ENCODE measurements at regions not wholly inside any gene's neighbourhood (a gene's known extent, or its start where the extent isn't known, plus 50 kb on each side); places are given as distances from the start of the nearest gene placed in this dataset.

DNA sequence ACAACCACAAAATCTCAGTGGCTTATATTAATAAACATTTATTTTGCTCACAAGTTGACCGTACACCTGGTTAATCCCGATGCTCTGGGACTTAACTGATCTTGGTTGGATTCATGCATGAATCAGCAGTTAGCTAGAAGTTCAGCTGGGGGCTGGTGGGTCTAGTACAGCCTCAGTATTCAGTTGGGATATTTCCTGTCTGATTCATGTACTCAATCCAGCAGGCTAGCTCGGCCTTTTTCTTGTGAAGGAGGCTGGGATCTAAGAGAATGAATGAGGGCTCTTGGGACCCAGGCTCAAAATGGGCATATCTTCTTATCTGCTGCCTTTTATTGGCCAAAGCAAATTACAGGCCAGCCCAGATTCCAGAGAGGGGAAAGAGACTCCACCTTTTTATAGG lies 178.8 kb downstream of the KCTD12 start:
- no peaks in the 10 kb centered on the region for H3K36me3 Mint-ChIP-seq (ENCODE audit: low read depth)
- no peak overlapping the region for H3K4me3 Mint-ChIP-seq
- no peaks in the 10 kb centered on the region for H3K9me3 Mint-ChIP-seq
- H3K27me3 Mint-ChIP-seq: no peaks in the 10 kb centered on the region
- POLR2A ChIA-PET: interaction anchor here (1.5 kb wide), 1 partner anchor 179 kb away, joined by 3 read pairs; the partner anchor contains the start of gene KCTD12
- TF ChIP-seq, protein P1, sequence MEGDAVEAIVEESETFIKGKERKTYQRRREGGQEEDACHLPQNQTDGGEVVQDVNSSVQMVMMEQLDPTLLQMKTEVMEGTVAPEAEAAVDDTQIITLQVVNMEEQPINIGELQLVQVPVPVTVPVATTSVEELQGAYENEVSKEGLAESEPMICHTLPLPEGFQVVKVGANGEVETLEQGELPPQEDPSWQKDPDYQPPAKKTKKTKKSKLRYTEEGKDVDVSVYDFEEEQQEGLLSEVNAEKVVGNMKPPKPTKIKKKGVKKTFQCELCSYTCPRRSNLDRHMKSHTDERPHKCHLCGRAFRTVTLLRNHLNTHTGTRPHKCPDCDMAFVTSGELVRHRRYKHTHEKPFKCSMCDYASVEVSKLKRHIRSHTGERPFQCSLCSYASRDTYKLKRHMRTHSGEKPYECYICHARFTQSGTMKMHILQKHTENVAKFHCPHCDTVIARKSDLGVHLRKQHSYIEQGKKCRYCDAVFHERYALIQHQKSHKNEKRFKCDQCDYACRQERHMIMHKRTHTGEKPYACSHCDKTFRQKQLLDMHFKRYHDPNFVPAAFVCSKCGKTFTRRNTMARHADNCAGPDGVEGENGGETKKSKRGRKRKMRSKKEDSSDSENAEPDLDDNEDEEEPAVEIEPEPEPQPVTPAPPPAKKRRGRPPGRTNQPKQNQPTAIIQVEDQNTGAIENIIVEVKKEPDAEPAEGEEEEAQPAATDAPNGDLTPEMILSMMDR (IDR thresholded peaks at IDR 0.05): no peak
- DNase-seq (no peak), ATAC-seq (no peak)
- CTCF ChIA-PET: interaction anchor here (1.1 kb wide), 1 partner anchor 197 kb away, joined by 3 read pairs; no protein-coding TSS in a partner anchor
- H3K27ac Mint-ChIP-seq: no peak overlapping the region
- intact Hi-C loops (cut with micrococcal nuclease): no loop called here
- no peaks in the 10 kb centered on the region for H3K4me1 Mint-ChIP-seq (ENCODE audit: low read depth)

DNA sequence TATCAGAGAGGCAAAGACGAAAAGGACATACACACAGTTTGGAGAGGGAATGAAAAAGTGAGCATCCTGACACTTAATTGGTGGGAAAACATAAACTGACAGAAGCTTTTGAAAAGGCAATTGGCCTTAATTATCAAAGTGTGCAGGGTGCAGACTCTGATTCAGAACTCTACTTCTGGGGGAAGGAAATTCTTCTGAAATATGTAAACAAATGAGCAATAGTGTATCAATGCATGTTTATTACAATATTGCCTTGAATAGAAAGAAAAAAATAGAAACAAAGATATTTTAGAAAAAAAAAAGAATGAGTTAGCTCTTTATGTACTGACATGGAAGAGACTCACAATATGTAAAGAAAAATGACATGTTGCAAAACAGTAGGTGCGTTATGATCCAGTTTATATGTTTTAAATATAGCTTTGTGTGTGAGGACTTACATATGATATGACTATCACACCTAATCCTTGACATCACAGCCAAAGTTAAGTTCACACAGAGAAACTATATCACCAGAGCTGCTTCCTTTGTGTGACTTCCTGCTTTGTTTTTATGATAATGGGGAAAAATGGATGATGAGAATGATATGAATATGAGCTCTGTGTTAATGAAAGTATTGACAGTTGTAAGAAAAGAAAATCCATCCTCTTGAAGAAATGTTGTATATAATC lies 182.4 kb downstream of the KCTD12 start:
- POLR2A ChIA-PET: interaction anchor here (0.6 kb wide), 1 partner anchor 18 kb away, joined by 5 read pairs; no protein-coding TSS in a partner anchor

DNA sequence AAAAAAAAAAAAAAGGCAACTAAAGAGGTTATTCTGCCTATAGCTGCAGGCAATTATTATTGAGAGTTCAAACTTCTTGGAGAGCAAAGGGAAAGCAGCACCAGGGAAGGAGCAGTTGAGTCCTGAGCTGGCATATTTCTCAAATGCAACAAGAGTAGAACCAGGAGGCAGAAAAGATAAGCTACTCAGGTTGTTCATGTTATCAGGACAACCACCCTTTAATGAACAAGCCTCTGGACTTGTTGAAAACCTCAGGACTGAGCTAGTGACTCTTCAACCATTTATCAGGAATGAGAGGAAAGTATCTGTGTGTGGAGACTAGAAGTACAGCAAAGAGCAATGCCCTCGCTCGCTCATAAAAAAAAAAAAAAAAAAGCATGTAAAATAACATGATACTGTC lies 183.0 kb downstream of the KCTD12 start:
- ATAC-seq (no peak), DNase-seq (no peak)
- ChIA-PET POLR2A (no interaction called here), CTCF (interaction anchor here (0.6 kb wide), 1 partner anchor 24 kb away, joined by 3 read pairs; no protein-coding TSS in a partner anchor)
- intact Hi-C loops (cut with micrococcal nuclease): no loop called here
- TF ChIP-seq, protein P1 (IDR thresholded peaks at IDR 0.05): no peak
- Mint-ChIP-seq H3K27ac (no peak overlapping the region), H3K9me3 (no peaks in the 10 kb centered on the region), H3K36me3 (ENCODE audit: low read depth) (no peaks in the 10 kb centered on the region), H3K4me3 (no peak overlapping the region), H3K27me3 (peaks cover 6% of the 10 kb centered on the region), H3K4me1 (ENCODE audit: low read depth) (no peaks in the 10 kb centered on the region)

More for the DNA sequence above, 182.4 kb downstream of the KCTD12 start:
- Mint-ChIP-seq H3K27me3 (peaks cover 4% of the 10 kb centered on the region), H3K36me3 (ENCODE audit: low read depth) (no peaks in the 10 kb centered on the region), H3K9me3 (no peaks in the 10 kb centered on the region), H3K4me3 (no peak overlapping the region), H3K27ac (no peak overlapping the region), H3K4me1 (ENCODE audit: low read depth) (no peaks in the 10 kb centered on the region)
- ATAC-seq (no peak), DNase-seq (no peak)
- intact Hi-C loops (cut with micrococcal nuclease): no loop called here
- TF ChIP-seq, protein P1 (IDR thresholded peaks at IDR 0.05): no peak
- CTCF ChIA-PET: interaction anchor here (0.6 kb wide), 1 partner anchor 24 kb away, joined by 3 read pairs; no protein-coding TSS in a partner anchor

DNA sequence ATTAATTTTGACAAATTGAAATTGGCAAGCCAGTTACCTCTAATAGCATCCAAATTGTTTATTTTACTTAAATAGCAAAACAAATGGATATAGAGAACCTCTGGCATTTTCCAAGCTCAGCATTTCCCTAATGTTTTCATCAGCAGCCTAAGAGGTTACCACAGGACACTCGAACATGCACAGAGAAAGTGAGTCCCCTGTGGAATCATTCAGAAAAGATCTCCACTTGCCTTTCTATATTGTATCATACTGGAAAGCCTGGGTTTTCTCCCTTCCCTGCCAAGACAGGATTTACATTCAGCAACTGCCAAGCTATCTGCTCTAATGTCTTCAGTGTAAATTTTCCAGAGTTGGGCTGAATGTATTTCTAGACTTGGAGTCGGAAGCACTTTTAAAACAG lies 188.9 kb downstream of the KCTD12 start:
- no peak overlapping the region for H3K27ac Mint-ChIP-seq
- H3K36me3 Mint-ChIP-seq (ENCODE audit: low read depth): no peaks in the 10 kb centered on the region
- DNase-seq (no peak), ATAC-seq (no peak)
- H3K9me3 Mint-ChIP-seq: no peaks in the 10 kb centered on the region
- intact Hi-C loops (cut with micrococcal nuclease): no loop called here
- ChIA-PET CTCF (no interaction called here), POLR2A (no interaction called here)
- TF ChIP-seq, protein P1 (IDR thresholded peaks at IDR 0.05): no peak
- H3K4me3 Mint-ChIP-seq: no peak overlapping the region
- peaks cover 9% of the 10 kb centered on the region for H3K27me3 Mint-ChIP-seq
- no peaks in the 10 kb centered on the region for H3K4me1 Mint-ChIP-seq (ENCODE audit: low read depth)

DNA sequence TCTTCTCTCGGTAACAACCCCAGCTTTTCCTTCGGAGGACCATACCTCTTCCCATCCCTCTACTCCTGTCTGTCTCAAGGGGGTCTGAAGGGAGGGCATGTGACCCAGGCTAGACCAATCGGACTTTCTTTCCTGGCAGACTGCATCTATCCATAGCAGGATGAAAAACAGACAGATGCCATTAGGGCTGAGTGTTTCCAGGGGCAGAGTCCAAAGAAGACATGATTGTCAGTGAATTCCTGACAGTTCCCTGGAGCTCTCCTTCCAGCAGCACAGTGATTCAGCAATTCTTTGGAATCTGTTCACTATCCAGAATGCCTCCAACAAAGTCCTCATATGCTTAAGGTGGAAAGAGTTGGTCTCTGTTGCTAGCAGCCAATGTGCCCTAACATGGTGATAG lies 189.8 kb downstream of the KCTD12 start:
- POLR2A ChIA-PET: no interaction called here

More for the DNA sequence above, 189.8 kb downstream of the KCTD12 start:
- no peak overlapping the region for H3K4me3 Mint-ChIP-seq
- H3K4me1 Mint-ChIP-seq (ENCODE audit: low read depth): no peaks in the 10 kb centered on the region
- CTCF ChIA-PET: no interaction called here
- DNase-seq (no peak), ATAC-seq (no peak)
- intact Hi-C loops (cut with micrococcal nuclease): no loop called here
- no peaks in the 10 kb centered on the region for H3K9me3 Mint-ChIP-seq
- H3K36me3 Mint-ChIP-seq (ENCODE audit: low read depth): no peaks in the 10 kb centered on the region
- TF ChIP-seq, protein P1 (IDR thresholded peaks at IDR 0.05): no peak
- H3K27me3 Mint-ChIP-seq: peaks cover 9% of the 10 kb centered on the region
- H3K27ac Mint-ChIP-seq: no peak overlapping the region
